IPS-15b (cell line): ENCODE measurements at regions not wholly inside any gene's neighbourhood (a gene's known extent, or its start where the extent isn't known, plus 50 kb on each side); places are given as distances from the start of the nearest gene placed in this dataset.
"Not testable (repeated sequence)": the region's sequence is repeated elsewhere in the genome, so short reads cannot be mapped to it uniquely, and the experiment has no call there.

Experiments
- H3K27me3 ChIP-seq: one replicate; pipeline ENCODE4 v1.6.1; 2013; ENCODE audit warnings: low read length; ENCODE audit not compliant: control insufficient read depth, insufficient read depth
- H3K36me3 ChIP-seq: one replicate; pipeline ENCODE4 v1.6.1; 2013; ENCODE audit warnings: low read length; ENCODE audit not compliant: control insufficient read depth, insufficient read depth
- H3K4me1 ChIP-seq: one replicate; pipeline ENCODE4 v1.6.1; 2013; ENCODE audit warnings: mild to moderate bottlenecking, low read length; ENCODE audit not compliant: control insufficient read depth, insufficient read depth
- H3K4me3 ChIP-seq: one replicate; pipeline ENCODE4 v1.5.1; 2013; ENCODE audit warnings: low read depth, low read length
- H3K9ac ChIP-seq: one replicate; pipeline ENCODE4 v1.6.1; 2013; ENCODE audit warnings: low read depth, mild to moderate bottlenecking, low read length
- H3K9me3 ChIP-seq: one replicate; pipeline ENCODE4 v1.6.1; 2013; ENCODE audit warnings: mild to moderate bottlenecking, low read length; ENCODE audit not compliant: control insufficient read depth, insufficient read depth

DNA sequence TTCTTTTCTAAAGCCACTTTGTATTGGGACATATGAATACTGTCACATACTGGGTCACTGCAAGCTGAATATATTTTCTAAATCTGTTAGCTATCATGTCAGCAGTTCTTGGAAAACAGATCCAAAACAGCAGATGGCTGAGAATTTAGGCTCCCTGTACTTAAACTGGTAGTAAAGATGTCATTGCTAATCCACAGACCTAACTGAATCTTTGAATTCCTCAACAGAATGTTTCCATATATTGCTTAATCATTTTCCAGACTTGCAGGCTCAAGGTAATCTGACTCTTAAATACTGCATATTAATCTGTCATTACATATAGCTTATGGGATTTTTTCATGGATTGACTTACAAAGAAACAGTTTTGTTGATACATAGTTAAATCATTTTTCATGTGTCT, 639.0 kb upstream of the KLHL1 start:
- Histone ChIP-seq H3K27me3 (no peaks in the 10 kb centered on the region), H3K4me1 (no peaks in the 10 kb centered on the region), H3K36me3 (no peaks in the 10 kb centered on the region), H3K9ac (no peak overlapping the region), H3K9me3 (no peaks in the 10 kb centered on the region), H3K4me3 (no peak overlapping the region)

DNA sequence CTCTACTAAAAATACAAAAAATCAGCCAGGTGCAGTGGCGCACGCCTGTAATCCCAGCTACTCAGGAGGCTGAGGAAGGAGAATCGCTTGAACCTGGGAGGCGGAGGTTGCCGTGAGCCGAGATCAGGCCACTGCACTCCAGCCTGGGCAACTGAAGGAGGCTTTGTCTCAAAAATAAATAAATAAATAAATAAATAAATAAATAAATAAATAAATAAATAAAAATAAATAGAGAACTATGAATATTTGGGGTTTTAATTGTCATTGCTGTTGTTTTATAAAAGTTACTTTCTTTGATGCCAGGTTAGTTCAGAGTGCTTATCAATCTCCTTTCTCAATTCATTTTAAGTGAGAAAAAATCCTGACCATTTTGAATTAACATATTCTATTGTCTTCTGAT, 638.2 kb upstream of the KLHL1 start:
- H3K4me1 ChIP-seq, H3K9ac ChIP-seq, H3K36me3 ChIP-seq, H3K9me3 ChIP-seq, H3K4me3 ChIP-seq, H3K27me3 ChIP-seq: not testable (repeated sequence)

DNA sequence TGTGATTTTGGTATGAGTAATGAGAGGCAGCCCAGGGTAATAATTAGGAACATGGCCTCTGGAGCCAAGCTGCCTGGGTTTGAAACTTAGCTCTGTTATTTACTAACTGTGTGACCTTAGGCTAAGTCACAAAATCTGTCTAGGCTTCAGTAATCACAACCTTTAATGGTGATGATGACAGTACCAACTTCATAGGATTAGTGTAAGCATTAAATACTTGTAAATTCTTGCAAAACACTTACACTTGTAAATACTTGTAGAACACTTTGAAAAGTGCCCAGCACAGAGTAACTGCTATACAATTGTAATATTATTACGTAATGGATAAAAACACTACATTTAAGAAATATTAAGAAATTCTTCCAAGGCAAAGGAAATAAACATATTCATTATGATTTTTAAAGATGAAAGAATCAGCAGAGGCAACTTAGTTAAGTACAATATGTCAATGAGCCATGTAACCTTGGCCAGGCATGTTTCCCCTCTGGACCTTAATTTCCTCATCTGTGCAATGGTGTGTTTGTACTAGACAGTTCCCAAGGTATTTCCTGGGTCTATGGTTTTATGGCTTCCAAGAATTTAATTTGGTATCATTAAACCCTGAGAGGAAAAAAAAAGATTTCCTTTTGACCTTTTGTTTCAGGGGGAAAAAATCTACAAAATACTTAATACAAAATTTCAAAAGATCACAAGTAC, 628.5 kb upstream of the KLHL1 start:
- peaks cover 5% of the 10 kb centered on the region for H3K4me1 ChIP-seq

DNA sequence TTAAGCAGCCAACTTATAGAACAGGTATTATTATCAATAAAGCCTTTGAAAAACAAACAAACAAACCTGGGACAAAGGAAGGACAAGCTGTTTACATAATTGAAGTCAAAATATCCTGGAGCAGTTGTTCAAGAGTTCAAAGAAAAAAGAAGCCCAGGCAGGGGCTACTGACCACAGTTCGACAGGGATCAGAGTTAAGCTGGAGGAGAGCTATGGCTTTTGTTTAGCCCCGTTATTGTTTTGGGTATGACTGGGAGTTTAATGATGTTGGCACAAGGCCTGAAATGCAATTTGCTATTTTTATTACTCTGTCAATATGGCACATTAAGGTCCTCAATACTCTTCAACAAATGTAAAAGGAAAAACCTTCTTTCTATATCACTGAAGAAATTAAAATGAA, 624.4 kb upstream of the KLHL1 start:
- Histone ChIP-seq H3K36me3 (no peaks in the 10 kb centered on the region), H3K4me1 (peaks cover 5% of the 10 kb centered on the region), H3K9ac (no peak overlapping the region), H3K27me3 (no peaks in the 10 kb centered on the region), H3K4me3 (no peak overlapping the region), H3K9me3 (no peaks in the 10 kb centered on the region)

More for the DNA sequence above, 628.5 kb upstream of the KLHL1 start:
- Histone ChIP-seq H3K36me3 (no peaks in the 10 kb centered on the region), H3K9me3 (no peaks in the 10 kb centered on the region), H3K9ac (no peak overlapping the region), H3K27me3 (no peaks in the 10 kb centered on the region), H3K4me3 (no peak overlapping the region)

DNA sequence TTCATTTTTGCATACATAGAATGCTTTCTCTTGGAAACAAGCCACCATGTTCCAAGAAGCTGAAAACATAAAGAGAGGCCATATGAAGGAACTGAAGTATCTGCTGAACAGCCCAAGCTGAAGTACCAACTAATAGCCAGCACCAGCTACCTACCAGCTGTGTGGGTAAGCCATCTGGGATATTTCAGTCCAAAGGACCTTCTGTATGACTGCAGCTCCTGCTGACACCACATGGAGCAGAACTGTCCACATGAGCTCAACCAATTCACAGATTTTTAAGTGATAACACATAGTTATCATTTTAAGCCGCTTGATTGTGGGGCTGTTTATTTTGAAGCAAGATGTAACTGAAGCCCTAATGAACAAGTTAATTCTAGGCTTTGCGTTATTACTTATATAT, 621.1 kb upstream of the KLHL1 start:
- Histone ChIP-seq H3K9ac (no peak overlapping the region), H3K4me1 (peaks cover 5% of the 10 kb centered on the region), H3K4me3 (no peak overlapping the region), H3K36me3 (no peaks in the 10 kb centered on the region), H3K27me3 (no peaks in the 10 kb centered on the region), H3K9me3 (no peaks in the 10 kb centered on the region)

DNA sequence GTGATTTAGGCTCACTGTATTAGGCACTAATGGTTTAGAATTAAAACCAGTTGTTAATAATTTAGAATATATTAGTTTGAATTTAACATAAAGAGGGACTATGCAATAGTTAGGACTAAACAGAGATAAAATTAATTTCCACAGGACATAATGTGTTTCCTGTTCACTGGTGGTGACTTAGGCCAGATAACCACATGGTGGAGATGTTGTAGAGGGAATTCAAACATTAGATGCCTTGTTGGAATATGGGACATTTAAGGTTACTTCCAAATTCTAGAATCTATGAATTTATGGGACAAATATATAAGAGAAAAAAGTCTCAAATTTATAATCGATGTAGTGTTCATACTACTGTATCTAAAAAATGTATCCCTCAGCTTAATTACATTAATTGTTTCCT, 615.5 kb upstream of the KLHL1 start:
- Histone ChIP-seq H3K4me1 (no peaks in the 10 kb centered on the region), H3K9me3 (no peaks in the 10 kb centered on the region), H3K27me3 (no peaks in the 10 kb centered on the region), H3K9ac (no peak overlapping the region), H3K36me3 (no peaks in the 10 kb centered on the region), H3K4me3 (no peak overlapping the region)

DNA sequence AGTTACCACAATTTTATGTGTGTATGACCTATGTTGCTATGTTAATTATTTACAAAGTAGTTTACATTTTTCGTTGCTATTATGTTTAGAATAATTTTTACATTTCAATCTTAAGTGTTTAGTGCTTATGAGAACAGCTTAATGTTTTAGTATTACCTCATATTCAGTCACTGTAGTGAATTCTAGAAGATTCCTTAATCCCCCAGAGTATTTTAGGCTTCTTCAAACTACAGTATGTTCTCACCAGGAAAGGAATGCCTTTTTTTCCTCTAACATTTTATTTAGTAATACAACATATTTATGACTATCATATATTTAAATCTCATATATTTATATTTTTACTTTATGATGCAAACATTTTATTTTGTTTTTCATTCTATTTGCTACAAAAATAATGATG, 612.1 kb upstream of the KLHL1 start:
- H3K27me3 ChIP-seq: no peaks in the 10 kb centered on the region

DNA sequence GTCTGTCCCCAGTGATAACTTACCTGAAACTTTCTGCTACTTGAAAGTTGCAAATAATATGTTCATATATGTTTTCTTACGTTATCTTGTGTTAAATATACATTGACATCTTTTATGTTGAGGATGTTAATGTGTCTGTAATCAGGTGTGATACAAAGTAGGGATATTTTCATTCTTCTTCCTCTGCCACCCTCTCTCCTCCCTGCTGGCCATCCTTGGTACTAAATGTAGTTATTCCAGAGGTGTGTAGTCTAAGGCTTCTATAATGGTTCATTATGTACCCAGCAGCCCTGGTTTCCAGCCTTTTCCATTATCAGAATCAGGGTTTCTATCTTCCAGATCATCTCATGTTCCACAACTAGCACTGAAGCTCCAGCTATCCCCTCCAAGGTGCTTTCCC, 606.7 kb upstream of the KLHL1 start:
- H3K9me3 ChIP-seq: no peaks in the 10 kb centered on the region
- no peak overlapping the region for H3K9ac ChIP-seq
- H3K4me3 ChIP-seq: no peak overlapping the region
- no peaks in the 10 kb centered on the region for H3K4me1 ChIP-seq
- no peaks in the 10 kb centered on the region for H3K27me3 ChIP-seq
- H3K36me3 ChIP-seq: no peaks in the 10 kb centered on the region

More for the DNA sequence above, 612.1 kb upstream of the KLHL1 start:
- Histone ChIP-seq H3K4me1 (no peaks in the 10 kb centered on the region), H3K4me3 (no peak overlapping the region), H3K9ac (no peak overlapping the region), H3K9me3 (no peaks in the 10 kb centered on the region), H3K36me3 (no peaks in the 10 kb centered on the region)

DNA sequence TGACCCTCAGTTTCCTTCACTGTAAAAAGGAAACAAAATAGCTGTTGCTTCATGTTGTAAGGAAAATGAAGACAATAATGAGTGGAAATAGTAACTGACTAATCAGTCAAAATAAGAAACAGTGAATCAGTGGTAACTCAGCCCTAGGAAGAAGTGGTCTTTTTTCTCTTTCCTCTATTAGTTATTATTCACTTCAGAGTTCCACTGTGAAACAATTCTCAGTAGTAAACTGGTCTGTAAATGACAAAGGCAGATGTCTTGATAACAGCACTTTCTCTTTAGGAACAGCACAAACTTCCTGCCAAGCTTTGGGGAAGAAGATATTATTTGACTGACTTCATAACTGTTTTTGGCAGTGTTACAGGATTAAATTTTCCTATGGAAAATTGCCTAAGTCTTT, 600.5 kb upstream of the KLHL1 start:
- no peak overlapping the region for H3K4me3 ChIP-seq
- H3K27me3 ChIP-seq: no peaks in the 10 kb centered on the region
- H3K4me1 ChIP-seq: no peaks in the 10 kb centered on the region
- no peaks in the 10 kb centered on the region for H3K9me3 ChIP-seq
- H3K36me3 ChIP-seq: no peaks in the 10 kb centered on the region
- H3K9ac ChIP-seq: no peak overlapping the region

DNA sequence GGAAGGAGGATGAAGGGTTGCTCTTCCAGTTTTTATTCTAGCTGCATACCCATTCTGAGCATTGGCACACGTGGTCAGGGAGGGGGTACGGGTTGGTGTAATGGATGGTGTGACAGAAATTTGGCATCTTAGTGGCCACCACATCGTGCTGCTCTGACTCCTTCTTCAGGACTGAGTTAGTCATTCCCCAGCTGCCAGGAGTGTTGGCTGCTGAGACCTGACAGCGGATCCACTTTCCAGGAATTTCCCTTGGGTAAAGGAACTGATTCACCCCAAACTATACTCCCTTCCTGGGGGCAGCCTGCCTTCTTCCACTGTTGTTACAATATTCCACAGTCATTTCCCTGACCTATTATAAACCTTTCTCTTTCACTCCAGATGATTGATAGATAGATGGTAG, 595.5 kb upstream of the KLHL1 start:
- no peaks in the 10 kb centered on the region for H3K36me3 ChIP-seq
- no peak overlapping the region for H3K9ac ChIP-seq
- H3K4me3 ChIP-seq: no peak overlapping the region
- H3K9me3 ChIP-seq: no peaks in the 10 kb centered on the region
- no peaks in the 10 kb centered on the region for H3K4me1 ChIP-seq
- no peaks in the 10 kb centered on the region for H3K27me3 ChIP-seq

DNA sequence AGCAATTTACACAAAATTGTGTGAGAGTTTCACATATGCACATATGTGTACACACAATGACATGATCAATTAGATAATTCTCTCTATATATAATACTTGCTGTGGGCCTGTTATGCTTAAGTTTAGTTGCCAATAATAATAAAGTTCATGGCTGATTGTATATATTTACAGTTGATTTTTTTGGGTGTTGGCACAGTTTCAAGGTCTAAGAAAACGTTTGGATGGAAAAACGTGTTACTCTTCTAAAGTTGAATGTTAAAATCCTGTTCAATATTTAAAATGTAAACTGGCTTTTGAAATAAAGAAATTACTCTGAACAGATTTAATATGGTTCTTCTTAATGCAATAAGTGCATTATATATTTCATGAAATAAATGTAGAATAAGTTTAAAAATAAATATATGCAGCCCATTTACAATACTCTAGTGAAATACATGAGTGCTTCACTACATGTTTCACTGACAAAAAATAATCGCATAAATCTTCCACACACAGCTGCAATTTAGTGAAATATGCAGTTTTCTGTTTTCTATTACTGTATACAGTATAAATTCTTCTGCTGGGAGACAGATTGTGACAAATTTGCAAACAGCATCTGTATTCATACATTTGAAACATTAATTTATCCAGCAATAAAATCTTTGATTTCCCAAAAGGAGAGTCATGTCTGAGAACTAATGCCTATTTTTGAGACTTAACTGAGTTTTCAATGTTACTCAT, 586.9 kb upstream of the KLHL1 start:
- H3K4me1 ChIP-seq: no peaks in the 10 kb centered on the region
- H3K9ac ChIP-seq: no peak overlapping the region
- H3K36me3 ChIP-seq: no peaks in the 10 kb centered on the region
- no peak overlapping the region for H3K4me3 ChIP-seq
- no peaks in the 10 kb centered on the region for H3K9me3 ChIP-seq
- H3K27me3 ChIP-seq: no peaks in the 10 kb centered on the region

DNA sequence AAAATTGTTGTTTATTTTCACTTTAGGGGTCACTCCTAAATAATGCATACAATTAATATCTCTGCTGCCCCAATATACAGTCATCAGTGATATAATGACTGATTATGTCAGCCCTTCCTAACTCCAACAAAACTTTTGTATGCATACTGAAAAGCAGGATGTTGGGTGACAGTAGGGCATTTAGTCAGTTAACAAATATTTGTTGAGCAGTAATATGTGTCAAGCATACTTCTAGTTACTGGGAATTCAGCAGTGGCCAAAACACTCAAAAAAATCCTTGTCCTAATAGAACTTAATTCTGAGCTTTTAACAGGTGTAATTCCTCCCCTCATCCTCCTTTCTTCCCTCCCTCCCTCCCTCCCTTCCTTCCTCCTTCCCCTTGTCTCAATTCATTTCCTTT, 560.7 kb upstream of the KLHL1 start:
- Histone ChIP-seq H3K9ac (no peak overlapping the region), H3K4me3 (no peak overlapping the region), H3K36me3 (no peaks in the 10 kb centered on the region), H3K4me1 (no peaks in the 10 kb centered on the region), H3K9me3 (no peaks in the 10 kb centered on the region), H3K27me3 (no peaks in the 10 kb centered on the region)
